Stimulated activated memory B cell treated with anti-CD40 and anti-IgM and Interleukin-4, amounts not matched to agents 10 μg/mL and 1 μg/mL and 100 μg/mL, for 72 hours (primary cell): ENCODE measurements at regions not wholly inside any gene's neighbourhood (a gene's known extent, or its start where the extent isn't known, plus 50 kb on each side); places are given as distances from the start of the nearest gene placed in this dataset.
"Not testable (repeated sequence)": the region's sequence is repeated elsewhere in the genome, so short reads cannot be mapped to it uniquely, and the experiment has no call there.

Experiments used
- ATAC-seq: fragments of 150-1000 bp; cut with Tn5 transposase; 2 replicates; pipeline ENCODE4 v1.10.0; 2021
- H3K27ac Mint-ChIP-seq: one replicate; pipeline ENCODE4 v1.8.0; 2022; ENCODE audit warnings: mild to moderate bottlenecking, mixed read lengths
- H3K27me3 Mint-ChIP-seq: one replicate; pipeline ENCODE4 v1.8.0; 2022; ENCODE audit warnings: mixed read lengths
- H3K36me3 Mint-ChIP-seq: one replicate; pipeline ENCODE4 v1.8.0; 2022; ENCODE audit warnings: mixed read lengths
- H3K4me1 Mint-ChIP-seq: one replicate; pipeline ENCODE4 v1.8.0; 2022; ENCODE audit warnings: mixed read lengths
- H3K4me3 Mint-ChIP-seq: one replicate; pipeline ENCODE4 v1.8.0; 2022; ENCODE audit warnings: mild to moderate bottlenecking, moderate library complexity, mixed read lengths
- H3K9me3 Mint-ChIP-seq: one replicate; pipeline ENCODE4 v1.8.0; 2022; ENCODE audit warnings: mixed read lengths

DNA sequence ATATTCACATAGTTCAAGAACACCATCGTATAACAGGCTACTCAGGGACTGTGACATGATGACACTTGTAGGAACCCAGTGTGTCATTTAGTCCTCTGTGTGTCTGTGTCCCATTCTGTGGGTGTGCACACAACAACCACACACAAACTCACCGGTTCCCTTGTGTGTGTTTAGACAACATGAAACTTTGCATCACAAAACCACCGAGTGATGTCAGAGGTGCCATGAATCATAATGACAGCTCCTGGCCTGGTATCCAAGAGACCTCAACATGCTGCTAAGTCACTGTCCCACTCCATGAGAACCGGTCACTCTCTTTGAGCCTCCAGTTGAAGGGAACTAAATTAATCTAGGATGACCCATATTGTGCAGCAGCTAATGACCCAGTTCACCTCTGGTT, 421.3 kb downstream of the PREX1 start:
- Mint-ChIP-seq H3K4me1 (peaks cover 6% of the 10 kb centered on the region), H3K9me3 (no peaks in the 10 kb centered on the region), H3K36me3 (no peaks in the 10 kb centered on the region), H3K27ac (no peak overlapping the region), H3K4me3 (no peak overlapping the region), H3K27me3 (peaks cover 33% of the 10 kb centered on the region)
- no peak for ATAC-seq

DNA sequence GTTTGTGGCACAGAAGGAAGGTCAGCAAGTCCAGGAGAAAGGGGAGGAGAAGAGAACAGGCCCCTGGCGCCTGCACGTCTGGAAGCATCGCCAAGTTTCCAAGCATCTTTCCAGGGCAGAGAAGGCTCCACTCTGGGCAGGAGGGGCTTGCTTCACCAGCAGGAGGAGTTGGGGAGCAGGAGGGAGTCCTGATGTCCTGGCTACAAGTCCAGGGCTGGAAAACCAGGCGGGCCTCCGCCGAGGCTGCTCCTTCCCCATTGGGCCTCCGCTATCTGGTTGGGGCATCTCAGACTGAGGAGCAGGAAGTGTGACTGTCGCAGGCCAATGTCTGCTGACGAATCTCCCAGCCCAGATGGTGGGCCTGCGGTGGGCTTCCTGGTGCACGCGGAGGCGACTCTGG, 421.9 kb downstream of the PREX1 start:
- Mint-ChIP-seq H3K4me1 (peaks cover 6% of the 10 kb centered on the region), H3K36me3 (no peaks in the 10 kb centered on the region), H3K9me3 (no peaks in the 10 kb centered on the region), H3K27ac (no peak overlapping the region), H3K27me3 (peaks cover 39% of the 10 kb centered on the region), H3K4me3 (no peak overlapping the region)
- ATAC-seq, result peak; percentile 56

DNA sequence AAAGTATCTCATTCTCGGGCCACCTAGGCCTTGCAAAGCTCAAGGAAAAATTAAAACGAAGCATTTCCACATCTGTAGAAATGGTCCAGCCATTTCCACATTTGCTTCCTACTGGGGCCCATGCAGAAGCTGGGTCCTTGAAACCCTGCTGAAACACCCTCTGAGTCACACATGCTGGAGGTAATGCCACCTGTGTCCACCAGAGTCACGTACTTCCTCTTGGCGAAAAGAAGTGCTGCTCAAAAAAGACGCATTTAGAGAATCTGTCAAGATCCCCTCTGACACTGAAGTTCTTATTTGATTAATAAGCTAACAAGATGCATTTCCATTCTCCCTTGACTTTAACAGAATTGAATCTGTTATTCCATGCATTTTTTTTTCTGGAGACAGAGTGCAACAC, 423.2 kb downstream of the PREX1 start:
- Mint-ChIP-seq H3K27ac (no peak overlapping the region), H3K4me3 (no peak overlapping the region), H3K4me1 (peaks cover 6% of the 10 kb centered on the region), H3K36me3 (no peaks in the 10 kb centered on the region), H3K9me3 (no peaks in the 10 kb centered on the region), H3K27me3 (peaks cover 51% of the 10 kb centered on the region)
- ATAC-seq, result no peak

DNA sequence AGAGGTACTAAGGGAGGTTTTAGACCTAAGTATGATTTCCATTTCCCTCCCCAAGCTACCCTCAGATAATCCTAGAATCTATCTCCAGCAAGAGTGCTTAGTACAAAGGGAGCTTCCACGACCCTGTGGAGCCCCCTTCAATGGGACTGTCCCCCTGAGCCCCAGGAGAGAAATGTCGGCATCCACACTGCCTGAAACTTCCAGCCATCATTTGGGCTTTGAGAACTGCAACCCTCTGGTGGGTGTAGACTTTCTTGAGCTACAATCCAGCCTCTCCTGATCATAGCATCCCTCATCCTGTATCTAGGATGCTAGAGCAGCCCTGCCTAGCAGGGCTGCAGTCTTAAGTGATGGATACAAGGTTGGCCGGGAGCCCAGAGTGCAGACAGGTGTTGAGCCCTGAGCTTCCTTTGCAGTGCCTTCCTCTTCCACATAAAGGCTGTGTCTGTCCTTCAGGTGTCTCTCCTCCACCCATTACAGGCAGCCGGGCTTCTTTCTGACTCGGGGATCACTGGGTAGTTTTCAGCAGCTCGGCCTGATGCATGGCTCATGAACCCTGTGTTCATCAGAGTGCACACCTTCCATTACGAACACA, 424.5 kb downstream of the PREX1 start:
- H3K4me1 Mint-ChIP-seq, result peaks cover 6% of the 10 kb centered on the region
- ATAC-seq, result no peak
- no peak overlapping the region for H3K4me3 Mint-ChIP-seq
- H3K9me3 Mint-ChIP-seq, result no peaks in the 10 kb centered on the region
- no peak overlapping the region for H3K27ac Mint-ChIP-seq
- peaks cover 54% of the 10 kb centered on the region for H3K27me3 Mint-ChIP-seq
- H3K36me3 Mint-ChIP-seq, result no peaks in the 10 kb centered on the region

DNA sequence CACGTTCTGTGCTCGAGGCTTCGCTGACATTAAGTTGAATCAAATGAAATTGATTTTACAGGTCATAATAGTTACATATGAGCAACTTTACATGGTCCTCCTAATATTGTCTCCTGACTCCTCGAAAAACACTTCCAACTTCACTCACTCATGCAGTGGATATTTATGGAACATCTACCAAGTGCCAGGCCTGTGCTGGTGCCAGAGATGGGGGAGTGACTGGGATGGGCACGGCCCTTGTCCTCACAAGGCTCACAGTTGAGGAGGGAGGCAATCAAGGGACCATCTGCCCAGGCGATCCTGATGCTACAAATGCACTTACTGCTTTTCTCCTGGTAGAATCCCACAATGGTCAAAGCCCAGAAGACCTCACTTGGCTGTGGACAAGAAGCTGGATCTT, 426.4 kb downstream of the PREX1 start:
- Mint-ChIP-seq H3K27ac (no peak overlapping the region), H3K4me1 (peaks cover 6% of the 10 kb centered on the region), H3K27me3 (peaks cover 58% of the 10 kb centered on the region), H3K9me3 (no peaks in the 10 kb centered on the region), H3K4me3 (no peak overlapping the region), H3K36me3 (no peaks in the 10 kb centered on the region)
- no peak for ATAC-seq

DNA sequence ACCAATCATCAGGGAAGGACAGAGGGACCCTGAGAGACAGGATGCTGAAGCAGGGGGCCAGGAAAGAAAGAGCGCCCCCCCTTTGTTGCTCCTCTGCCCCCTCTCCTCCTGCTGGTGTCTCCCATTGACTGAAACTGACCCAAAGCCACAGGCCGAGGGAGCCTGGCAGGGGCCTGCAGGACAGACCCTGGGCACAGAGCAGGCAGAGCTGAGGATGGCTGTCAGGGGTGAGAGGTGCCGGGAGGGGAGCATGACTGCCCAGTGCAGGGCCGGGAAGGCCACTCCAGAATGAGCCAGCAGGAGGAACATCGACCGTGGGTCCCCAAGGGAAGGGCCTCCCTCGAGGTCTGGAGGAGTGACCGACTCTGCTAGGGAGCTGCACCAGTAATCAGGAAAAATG, 427.8 kb downstream of the PREX1 start:
- H3K27ac Mint-ChIP-seq, result no peak overlapping the region
- peaks cover 57% of the 10 kb centered on the region for H3K27me3 Mint-ChIP-seq
- H3K9me3 Mint-ChIP-seq, result no peaks in the 10 kb centered on the region
- no peak overlapping the region for H3K4me3 Mint-ChIP-seq
- no peaks in the 10 kb centered on the region for H3K36me3 Mint-ChIP-seq
- ATAC-seq, result peak; percentile 21
- H3K4me1 Mint-ChIP-seq, result no peaks in the 10 kb centered on the region

DNA sequence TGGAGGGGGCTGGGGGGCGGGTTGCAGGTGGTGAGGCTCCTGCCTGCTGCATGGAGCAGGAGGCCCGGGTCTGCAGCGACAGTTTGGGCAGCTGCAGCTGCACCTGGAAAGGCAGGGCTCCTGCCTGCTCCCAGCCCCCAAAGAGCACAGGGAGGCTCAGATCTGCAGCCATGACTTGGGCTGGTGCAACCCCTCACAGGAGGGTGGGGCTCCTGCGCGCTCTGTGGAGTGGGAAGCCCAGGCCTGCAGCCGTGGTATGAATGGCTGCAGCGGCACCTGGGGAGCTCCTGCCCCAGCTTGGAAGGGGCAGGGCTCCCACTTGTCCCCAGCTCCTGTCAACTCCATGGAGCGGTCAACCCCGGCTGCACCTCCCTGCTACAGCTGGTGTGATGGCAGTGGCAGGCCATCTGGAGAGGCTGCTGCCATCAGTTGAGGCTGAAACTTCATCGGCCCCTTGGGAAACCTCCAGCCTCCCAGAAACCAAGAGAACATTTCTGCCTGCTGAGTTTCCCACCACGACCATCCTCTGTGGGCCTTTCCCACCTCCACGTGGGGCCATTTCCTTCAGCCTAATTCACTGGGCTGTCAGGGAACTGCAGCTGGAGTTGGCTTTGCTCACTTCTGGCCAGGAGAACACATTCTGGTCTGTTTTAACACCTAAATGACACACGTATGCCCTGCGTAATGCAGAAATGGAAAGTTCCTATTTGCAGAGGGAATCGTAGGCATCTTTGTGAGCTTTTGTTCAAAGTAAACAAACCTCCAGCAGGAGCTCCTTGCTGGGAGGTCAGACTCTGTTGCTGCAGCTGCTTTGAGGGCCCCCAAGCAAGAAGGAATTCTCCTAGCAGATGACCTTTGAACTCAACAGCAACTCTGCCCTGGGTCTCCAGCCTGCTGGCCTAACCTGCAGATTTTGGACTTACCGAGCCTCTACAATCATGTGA, 429.0 kb downstream of the PREX1 start:
- no peaks in the 10 kb centered on the region for H3K4me1 Mint-ChIP-seq
- H3K9me3 Mint-ChIP-seq, result no peaks in the 10 kb centered on the region
- no peak for ATAC-seq
- no peak overlapping the region for H3K4me3 Mint-ChIP-seq
- H3K27ac Mint-ChIP-seq, result no peak overlapping the region
- H3K27me3 Mint-ChIP-seq, result peaks cover 65% of the 10 kb centered on the region
- no peaks in the 10 kb centered on the region for H3K36me3 Mint-ChIP-seq

DNA sequence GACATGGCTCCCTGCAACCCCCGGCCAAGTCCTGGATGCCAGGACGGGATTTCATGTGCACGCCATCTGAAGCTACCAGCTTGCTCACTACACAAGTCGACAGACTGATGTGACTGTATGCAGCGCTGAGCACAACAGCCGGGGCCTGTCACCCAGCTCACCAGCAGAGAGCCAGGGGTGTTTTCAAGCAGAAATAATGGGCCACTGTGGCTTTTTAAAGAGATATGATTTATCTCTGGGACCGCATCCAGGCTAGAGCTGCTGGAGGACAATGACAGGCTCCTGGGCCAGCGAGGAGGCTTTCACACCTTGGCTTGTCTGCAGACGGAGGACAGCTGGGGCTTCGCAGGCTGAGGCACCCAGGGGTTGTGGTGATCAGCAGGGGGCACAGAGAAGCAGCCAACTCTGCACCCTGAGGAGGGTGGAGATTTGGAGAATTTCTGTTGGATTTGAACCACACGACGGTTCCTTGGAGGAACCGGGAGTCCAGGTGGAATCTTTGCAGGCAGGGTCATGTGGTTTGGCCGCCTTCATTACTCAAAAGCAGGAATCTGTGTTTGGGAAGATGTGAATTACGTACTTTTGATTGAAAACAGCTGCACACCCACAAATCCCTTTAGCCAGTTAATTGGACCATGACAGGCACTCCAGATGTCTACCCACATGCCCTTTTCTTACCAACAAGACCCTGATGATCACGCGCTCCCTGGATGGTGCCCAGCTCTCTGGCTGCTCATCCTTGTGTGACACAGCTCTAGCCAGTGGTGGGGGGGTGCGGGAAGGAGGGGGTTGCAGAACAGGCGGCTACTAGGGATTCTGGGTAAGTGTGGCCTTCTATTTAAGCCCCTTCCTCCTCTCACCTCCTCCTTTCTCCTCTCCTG, 430.6 kb downstream of the PREX1 start:
- peaks cover 58% of the 10 kb centered on the region for H3K27me3 Mint-ChIP-seq
- H3K27ac Mint-ChIP-seq, H3K4me3 Mint-ChIP-seq, ATAC-seq, H3K36me3 Mint-ChIP-seq, H3K9me3 Mint-ChIP-seq, H3K4me1 Mint-ChIP-seq: not testable (repeated sequence)

DNA sequence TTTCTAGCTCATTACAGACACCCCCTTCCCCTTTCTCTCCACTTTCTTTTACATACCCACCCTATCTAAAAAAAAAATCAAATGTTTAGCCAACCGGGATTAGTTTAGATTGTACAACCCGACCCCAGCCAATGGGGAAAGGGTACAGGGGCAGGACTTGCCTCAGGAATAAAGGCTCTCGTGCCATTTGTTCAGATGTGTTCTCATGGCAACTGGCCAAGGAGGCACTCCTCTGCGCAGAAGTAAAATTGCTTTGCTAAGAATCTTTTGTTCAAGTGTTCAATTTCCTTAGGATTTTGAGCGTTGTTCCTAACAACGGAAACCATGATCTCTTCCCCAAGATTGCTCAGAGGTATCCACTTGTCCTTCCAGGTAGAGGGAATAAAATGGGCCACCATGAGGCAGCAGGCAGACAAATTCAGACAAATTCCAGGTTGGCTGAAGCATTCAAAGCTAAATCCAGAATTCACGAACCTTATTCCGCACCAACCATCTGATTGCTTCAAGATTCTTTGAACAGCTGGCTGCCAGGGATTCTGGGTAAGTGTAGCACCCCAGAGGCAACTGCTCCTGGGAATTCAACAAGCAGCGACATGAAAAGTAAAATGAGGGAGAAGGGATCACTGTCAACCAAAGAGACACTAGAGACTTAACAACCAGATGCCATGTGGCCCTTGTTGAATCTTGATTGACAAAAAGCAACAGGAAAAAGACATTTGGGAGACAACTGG, 431.8 kb downstream of the PREX1 start:
- no peaks in the 10 kb centered on the region for H3K4me1 Mint-ChIP-seq
- H3K27me3 Mint-ChIP-seq, result peaks cover 46% of the 10 kb centered on the region
- H3K4me3 Mint-ChIP-seq, result no peak overlapping the region
- H3K27ac Mint-ChIP-seq, result no peak overlapping the region
- ATAC-seq, result no peak
- H3K36me3 Mint-ChIP-seq, result peaks cover 4% of the 10 kb centered on the region
- peaks cover 10% of the 10 kb centered on the region for H3K9me3 Mint-ChIP-seq

DNA sequence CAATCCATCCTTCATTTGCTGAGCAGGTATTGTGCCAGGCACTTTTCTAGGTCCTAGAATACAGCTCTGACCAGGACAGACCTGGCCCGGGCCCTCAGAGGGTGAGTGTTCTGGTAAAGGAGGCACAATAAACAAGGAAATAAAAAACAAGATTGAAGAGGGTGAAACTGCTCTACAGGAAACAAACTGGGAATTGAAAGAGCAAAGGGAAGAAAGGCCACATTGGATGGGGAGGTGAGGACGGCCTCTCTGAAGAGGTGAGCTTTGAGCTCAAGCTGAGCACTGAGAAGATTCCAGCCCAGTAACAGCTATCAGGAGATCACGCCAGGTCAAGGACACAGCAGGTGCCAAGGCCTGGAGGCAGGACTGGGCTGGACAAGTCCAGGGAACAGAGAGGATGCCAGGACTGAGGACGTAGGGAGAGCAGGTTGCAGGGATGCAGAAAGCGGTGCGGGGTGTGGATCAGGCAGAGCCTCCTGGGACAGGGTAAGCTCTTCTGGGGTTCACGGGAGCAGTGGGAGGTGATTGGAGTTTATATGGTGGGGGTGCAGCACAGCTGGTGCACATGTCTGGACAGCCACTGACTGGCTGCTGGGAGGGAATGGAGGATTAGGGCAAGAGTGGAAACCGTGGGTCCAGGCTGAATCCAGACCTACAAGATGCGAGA, 433.3 kb downstream of the PREX1 start:
- Mint-ChIP-seq H3K4me1 (no peaks in the 10 kb centered on the region), H3K4me3 (no peak overlapping the region), H3K27me3 (peaks cover 33% of the 10 kb centered on the region), H3K9me3 (peaks cover 16% of the 10 kb centered on the region), H3K36me3 (peaks cover 8% of the 10 kb centered on the region), H3K27ac (no peak overlapping the region)
- ATAC-seq, result no peak

DNA sequence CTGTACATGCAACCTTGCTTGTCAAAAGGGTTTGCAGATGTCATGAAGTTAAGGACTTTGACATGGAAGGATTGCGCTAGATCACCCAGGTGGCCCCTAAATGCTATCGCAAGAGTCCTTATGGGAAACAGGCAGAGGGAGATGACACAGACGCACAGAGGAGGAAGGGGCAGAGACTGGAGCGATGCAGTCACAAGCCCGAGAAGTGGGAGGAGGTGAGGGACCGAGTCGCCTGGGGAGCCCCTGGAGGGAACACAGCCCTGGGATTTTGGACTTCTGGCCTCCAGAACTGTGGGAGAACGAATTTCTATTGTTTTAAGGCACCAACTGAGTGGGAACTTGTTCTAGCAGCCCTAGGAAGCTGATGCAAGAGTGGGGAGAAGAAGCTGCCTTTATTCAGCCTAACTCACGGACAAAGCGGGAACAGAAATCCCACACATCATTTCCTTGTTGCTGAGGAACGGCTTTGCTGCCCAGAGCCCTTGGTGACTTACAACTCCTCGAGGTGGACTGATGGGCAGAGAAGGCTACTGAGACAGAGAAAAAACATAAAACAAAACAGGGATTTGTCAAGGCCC, 434.0 kb downstream of the PREX1 start:
- Mint-ChIP-seq H3K27me3 (peaks cover 30% of the 10 kb centered on the region), H3K4me1 (no peaks in the 10 kb centered on the region), H3K27ac (no peak overlapping the region), H3K9me3 (peaks cover 16% of the 10 kb centered on the region), H3K4me3 (no peak overlapping the region), H3K36me3 (peaks cover 8% of the 10 kb centered on the region)
- no peak for ATAC-seq

DNA sequence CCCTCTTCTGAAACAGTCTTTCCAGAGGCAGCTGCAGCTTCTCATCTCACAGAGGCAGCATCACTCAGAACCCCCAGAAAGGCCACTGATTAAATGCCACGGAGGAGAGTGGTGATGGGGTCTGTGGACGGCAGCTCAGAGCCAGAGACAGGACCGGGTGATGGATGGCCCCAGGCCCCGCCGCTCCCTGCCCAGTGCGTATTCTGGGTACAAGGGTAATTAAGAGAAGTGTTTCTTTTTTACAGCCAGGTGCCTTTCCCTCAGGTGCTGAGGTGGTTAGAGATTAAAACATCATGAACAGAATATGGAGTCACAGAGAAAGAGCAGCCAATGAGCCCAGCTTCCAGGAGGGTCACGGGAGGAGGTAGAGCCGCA, 434.5 kb downstream of the PREX1 start:
- Mint-ChIP-seq H3K4me1 (no peaks in the 10 kb centered on the region), H3K4me3 (no peak overlapping the region), H3K36me3 (peaks cover 8% of the 10 kb centered on the region), H3K27ac (no peak overlapping the region), H3K9me3 (peaks cover 16% of the 10 kb centered on the region), H3K27me3 (peaks cover 30% of the 10 kb centered on the region)
- ATAC-seq, result no peak

DNA sequence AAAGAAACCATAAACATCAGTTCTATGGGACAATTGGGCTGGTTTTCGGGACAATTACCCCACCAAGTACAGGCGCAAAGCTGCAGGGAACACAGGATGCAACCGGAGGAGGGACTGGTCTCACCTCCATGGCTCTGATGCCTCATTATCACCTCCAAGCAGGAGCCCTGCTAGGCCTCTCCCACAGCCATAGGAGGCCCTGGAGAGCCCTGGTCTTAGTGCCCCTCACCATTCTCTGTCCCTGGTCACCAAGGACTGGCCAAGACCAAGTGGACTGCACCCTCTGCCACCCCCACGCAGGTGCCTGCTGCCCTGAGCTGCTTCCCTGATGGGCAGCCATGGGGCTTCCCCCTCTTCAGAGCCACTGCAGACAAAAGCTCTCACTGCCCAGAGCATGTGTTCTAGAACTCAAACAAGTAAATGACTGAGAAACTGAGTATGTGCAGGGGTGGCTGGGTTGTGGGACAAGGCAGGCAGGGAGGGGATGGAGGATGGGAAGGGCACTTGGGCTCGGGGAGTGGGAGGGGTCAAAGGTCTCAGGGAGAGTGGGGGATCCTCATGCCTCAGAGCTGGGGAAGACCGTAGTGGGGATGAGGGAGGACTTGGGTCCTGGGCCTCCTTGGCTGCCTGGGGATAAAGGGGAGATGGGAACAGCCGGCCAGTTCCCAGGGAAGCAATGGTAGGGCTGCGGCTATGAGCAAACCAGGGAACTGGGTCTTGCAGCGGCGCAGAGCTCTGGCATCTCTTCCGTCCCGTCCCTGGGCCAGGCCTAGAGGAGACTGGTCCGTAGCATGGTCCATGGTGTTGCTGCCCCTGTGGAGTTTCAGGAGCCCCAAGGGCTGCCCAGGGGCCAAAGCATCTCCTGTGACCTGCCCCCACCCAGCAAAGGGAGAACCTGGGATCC, 435.1 kb downstream of the PREX1 start:
- no peak for ATAC-seq
- H3K4me1 Mint-ChIP-seq, result no peaks in the 10 kb centered on the region
- peaks cover 8% of the 10 kb centered on the region for H3K36me3 Mint-ChIP-seq
- H3K27me3 Mint-ChIP-seq, result peaks cover 30% of the 10 kb centered on the region
- peaks cover 16% of the 10 kb centered on the region for H3K9me3 Mint-ChIP-seq
- no peak overlapping the region for H3K27ac Mint-ChIP-seq
- no peak overlapping the region for H3K4me3 Mint-ChIP-seq
